ENCODE measurements at regions not wholly inside any gene's neighbourhood (a gene's known extent, or its start where the extent isn't known, plus 50 kb on each side); places are given as distances from the start of the nearest gene placed in this dataset.

DNA sequence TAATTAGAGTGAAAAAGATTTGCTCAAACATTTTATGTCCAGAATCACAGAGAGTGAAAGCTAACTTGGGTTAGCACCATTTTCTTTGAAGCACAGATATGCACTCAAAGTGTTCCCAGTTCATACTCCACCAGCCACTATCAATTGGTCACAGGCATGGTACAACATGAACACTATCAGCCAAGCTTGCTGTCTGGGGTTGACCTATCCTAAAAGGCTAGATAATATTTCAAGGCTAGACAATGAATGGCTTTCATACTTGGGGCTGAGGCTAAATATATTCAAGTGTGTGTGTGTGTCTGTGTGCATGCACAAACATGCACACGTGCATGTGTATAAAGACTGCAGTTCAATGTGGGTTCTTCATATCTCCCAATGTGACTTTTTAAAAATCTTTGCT lies 783.0 kb upstream of the GJE1 start:
- Histone ChIP-seq H3K9me3 (no peaks in the 10 kb centered on the region), H3K27ac (no peak overlapping the region), H3K36me3 (no peaks in the 10 kb centered on the region), H3K4me1 (no peaks in the 10 kb centered on the region), H3K27me3 (no peaks in the 10 kb centered on the region), H3K4me3 (no peak overlapping the region)
- TF ChIP-seq, protein P1, sequence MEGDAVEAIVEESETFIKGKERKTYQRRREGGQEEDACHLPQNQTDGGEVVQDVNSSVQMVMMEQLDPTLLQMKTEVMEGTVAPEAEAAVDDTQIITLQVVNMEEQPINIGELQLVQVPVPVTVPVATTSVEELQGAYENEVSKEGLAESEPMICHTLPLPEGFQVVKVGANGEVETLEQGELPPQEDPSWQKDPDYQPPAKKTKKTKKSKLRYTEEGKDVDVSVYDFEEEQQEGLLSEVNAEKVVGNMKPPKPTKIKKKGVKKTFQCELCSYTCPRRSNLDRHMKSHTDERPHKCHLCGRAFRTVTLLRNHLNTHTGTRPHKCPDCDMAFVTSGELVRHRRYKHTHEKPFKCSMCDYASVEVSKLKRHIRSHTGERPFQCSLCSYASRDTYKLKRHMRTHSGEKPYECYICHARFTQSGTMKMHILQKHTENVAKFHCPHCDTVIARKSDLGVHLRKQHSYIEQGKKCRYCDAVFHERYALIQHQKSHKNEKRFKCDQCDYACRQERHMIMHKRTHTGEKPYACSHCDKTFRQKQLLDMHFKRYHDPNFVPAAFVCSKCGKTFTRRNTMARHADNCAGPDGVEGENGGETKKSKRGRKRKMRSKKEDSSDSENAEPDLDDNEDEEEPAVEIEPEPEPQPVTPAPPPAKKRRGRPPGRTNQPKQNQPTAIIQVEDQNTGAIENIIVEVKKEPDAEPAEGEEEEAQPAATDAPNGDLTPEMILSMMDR (IDR thresholded peaks at IDR 0.05): no peak
- TF ChIP-seq POLR2A (IDR thresholded peaks at IDR 0.05): no peak
- DNase-seq: no peak

DNA sequence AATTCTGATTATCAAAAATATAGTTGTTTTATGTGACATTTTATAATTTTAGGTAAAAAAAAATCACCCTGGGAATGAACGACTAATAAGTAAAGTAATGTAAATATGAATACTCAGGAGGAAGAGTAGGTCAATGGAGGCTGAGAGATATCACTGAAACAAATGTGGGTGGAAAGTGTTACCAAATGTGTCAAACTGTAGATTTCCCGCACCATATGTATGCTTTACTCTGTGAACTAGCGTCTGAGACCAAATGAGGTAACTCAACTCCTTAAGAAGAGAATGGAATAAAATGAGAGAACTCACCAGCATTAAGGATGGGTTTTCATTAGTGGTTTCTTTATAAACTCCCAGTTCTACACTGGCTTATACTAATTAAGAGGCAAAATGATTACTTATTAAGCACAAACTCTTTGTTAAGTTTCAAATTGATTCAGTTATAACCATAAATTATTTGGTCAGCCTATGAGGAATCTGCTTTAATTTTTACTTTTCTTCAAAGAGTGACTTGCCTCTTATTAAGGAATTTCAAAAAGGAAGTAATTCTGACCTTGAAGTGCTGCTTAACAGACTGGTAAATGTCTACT lies 784.7 kb upstream of the GJE1 start:
- no peaks in the 10 kb centered on the region for H3K27me3 ChIP-seq
- H3K9me3 ChIP-seq: no peaks in the 10 kb centered on the region
- DNase-seq: no peak
- TF ChIP-seq, protein P1 (IDR thresholded peaks at IDR 0.05): no peak
- TF ChIP-seq POLR2A (IDR thresholded peaks at IDR 0.05): no peak
- H3K4me3 ChIP-seq: no peak overlapping the region
- H3K27ac ChIP-seq: no peak overlapping the region
- no peaks in the 10 kb centered on the region for H3K4me1 ChIP-seq
- no peaks in the 10 kb centered on the region for H3K36me3 ChIP-seq

- DNase-seq: no peak
- Histone ChIP-seq H3K4me1 (no peaks in the 10 kb centered on the region), H3K27ac (no peak overlapping the region), H3K9me3 (no peaks in the 10 kb centered on the region), H3K27me3 (no peaks in the 10 kb centered on the region), H3K36me3 (no peaks in the 10 kb centered on the region), H3K4me3 (no peak overlapping the region)
- TF ChIP-seq POLR2A (IDR thresholded peaks at IDR 0.05): no peak
- TF ChIP-seq, protein P1 (IDR thresholded peaks at IDR 0.05): no peak
Observed at GRCh38 chr6:141347086-141347485, 785.6 kb upstream of the GJE1 start.

DNA sequence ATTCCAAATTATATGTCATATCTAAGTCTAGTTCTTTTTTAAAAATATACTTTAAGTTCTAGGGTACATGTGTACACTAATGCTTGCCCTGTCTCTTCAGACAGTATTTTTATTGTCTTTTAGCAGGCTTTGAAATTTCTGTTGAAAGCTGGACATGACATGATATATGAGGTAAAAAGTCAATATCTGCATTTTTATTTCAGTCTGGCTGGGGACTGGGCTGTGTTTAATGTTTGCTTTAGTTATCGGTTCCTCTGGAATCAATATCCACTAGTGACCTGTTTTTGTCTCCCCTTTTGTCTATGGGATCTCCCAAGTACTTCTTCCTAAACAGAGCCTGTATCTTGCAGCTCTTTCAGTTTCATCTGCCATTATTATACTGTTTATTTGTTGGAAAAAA lies 786.2 kb upstream of the GJE1 start:
- DNase-seq: no peak
- Histone ChIP-seq H3K27ac (no peak overlapping the region), H3K4me3 (no peak overlapping the region), H3K27me3 (no peaks in the 10 kb centered on the region), H3K9me3 (no peaks in the 10 kb centered on the region), H3K4me1 (no peaks in the 10 kb centered on the region), H3K36me3 (no peaks in the 10 kb centered on the region)
- TF ChIP-seq, protein P1 (IDR thresholded peaks at IDR 0.05): no peak
- no peak for TF ChIP-seq POLR2A (IDR thresholded peaks at IDR 0.05)

GRCh38 chr6:141337191-141337590 lies 795.5 kb upstream of the GJE1 start:
- no peak for DNase-seq
- TF ChIP-seq, protein P1 (IDR thresholded peaks at IDR 0.05): no peak
- no peak for TF ChIP-seq POLR2A (IDR thresholded peaks at IDR 0.05)
- Histone ChIP-seq H3K4me1 (no peaks in the 10 kb centered on the region), H3K27me3 (no peaks in the 10 kb centered on the region), H3K4me3 (no peak overlapping the region), H3K27ac (no peak overlapping the region), H3K9me3 (no peaks in the 10 kb centered on the region), H3K36me3 (no peaks in the 10 kb centered on the region)

Data from Peyer's patch (tissue), 4 donors.